Thyroid gland (tissue), 4 donors: ENCODE measurements at regions not wholly inside any gene's neighbourhood (a gene's known extent, or its start where the extent isn't known, plus 50 kb on each side); places are given as distances from the start of the nearest gene placed in this dataset.
"Not testable (repeated sequence)": the region's sequence is repeated elsewhere in the genome, so short reads cannot be mapped to it uniquely, and the experiment has no call there.

Experiments used
- DNase-seq, 2 donors: peaks; one replicate each; pipeline ENCODE4 v3.0.0-alpha.2; 2019
- H3K27ac ChIP-seq, 3 donors: fragments of 200-600 bp; sonication (generic); 1 replicate in 2 of 3; 2 replicates in 1 of 3; pipeline ENCODE4 v1.5.1; 2016 to 2019; ENCODE audit warnings: mild to moderate bottlenecking in 1 of 3, moderate library complexity in 1 of 3
- H3K27me3 ChIP-seq: fragments of 200-600 bp; sonication (generic); one replicate; pipeline ENCODE4 v1.5.1; 2019
- H3K36me3 ChIP-seq, 2 donors: fragments of 200-600 bp; sonication (generic); one replicate each; pipeline ENCODE4 v1.5.1; 2016 to 2019
- H3K4me1 ChIP-seq, 2 donors: fragments of 200-600 bp; sonication (generic); one replicate each; pipeline ENCODE4 v1.5.1; 2017 to 2019
- H3K4me3 ChIP-seq, 3 donors: fragments of 200-600 bp; sonication (generic); replicated peaks in 1 of 3; 1 replicate in 2 of 3; 2 replicates in 1 of 3; pipeline ENCODE4 v1.5.1; 2016; ENCODE audit warnings: mild to moderate bottlenecking in 1 of 3
- H3K9me3 ChIP-seq: fragments of 200-600 bp; sonication (generic); one replicate; pipeline ENCODE4 v1.5.1; 2017
- POLR2A ChIP-seq, 2 donors: fragments of 450-650 bp; IDR thresholded peaks; one replicate each; pipeline ENCODE4 v1.6.1; 2017; ENCODE audit warnings: antibody characterized with exemption in 2 of 2, mild to moderate bottlenecking in 2 of 2, moderate library complexity in 1 of 2
- WGBS, 2 donors: methylation state at CpG; one replicate each; pipeline ENCODE4 v1.1.5; 2017; 5-methylcytosine and 5-hydroxymethylcytosine counted together
- intact Hi-C: fragments of 100-400 bp; cut with DNase I; formaldehyde crosslinking; loops from one replicate; pipeline ENCODE4 v1.15.1; 2023
- TF ChIP-seq, protein P1 (sequence below), 6 experiments: fragments of 200-600 bp in 3 of 6; fragments of 450-650 bp in 3 of 6; sonication (generic) in 3 of 6; IDR thresholded peaks; one replicate each; pipeline ENCODE4 v1.5.1; 2016 to 2019; ENCODE audit warnings: antibody characterized with exemption in 6 of 6, mild to moderate bottlenecking in 2 of 6, inconsistent platforms in 1 of 6, moderate library complexity in 1 of 6

- 86 to 91% methylated on average over 5 of the region's 5 CpGs for WGBS, 2 donors
- intact Hi-C loops, result no loop called here
Measured at GRCh38 chr4:31461421-31461820, 741.3 kb downstream of the PCDH7 start.

GRCh38 chr4:31467781-31468180, 747.6 kb downstream of the PCDH7 start:
- TF ChIP-seq, protein P1, sequence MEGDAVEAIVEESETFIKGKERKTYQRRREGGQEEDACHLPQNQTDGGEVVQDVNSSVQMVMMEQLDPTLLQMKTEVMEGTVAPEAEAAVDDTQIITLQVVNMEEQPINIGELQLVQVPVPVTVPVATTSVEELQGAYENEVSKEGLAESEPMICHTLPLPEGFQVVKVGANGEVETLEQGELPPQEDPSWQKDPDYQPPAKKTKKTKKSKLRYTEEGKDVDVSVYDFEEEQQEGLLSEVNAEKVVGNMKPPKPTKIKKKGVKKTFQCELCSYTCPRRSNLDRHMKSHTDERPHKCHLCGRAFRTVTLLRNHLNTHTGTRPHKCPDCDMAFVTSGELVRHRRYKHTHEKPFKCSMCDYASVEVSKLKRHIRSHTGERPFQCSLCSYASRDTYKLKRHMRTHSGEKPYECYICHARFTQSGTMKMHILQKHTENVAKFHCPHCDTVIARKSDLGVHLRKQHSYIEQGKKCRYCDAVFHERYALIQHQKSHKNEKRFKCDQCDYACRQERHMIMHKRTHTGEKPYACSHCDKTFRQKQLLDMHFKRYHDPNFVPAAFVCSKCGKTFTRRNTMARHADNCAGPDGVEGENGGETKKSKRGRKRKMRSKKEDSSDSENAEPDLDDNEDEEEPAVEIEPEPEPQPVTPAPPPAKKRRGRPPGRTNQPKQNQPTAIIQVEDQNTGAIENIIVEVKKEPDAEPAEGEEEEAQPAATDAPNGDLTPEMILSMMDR (IDR thresholded peaks at IDR 0.05), result no peak
- TF ChIP-seq POLR2A (IDR thresholded peaks at IDR 0.05), result no peak
- intact Hi-C loops, result no loop called here
- H3K9me3 ChIP-seq, result no peaks in the 10 kb centered on the region
- H3K4me1 ChIP-seq, result no peaks in the 10 kb centered on the region
- DNase-seq, result no peak
- no peak overlapping the region for H3K4me3 ChIP-seq
- no peaks in the 10 kb centered on the region for H3K27me3 ChIP-seq
- 76 to 83% methylated on average over 3 of the region's 3 CpGs for WGBS, 2 donors
- no peaks in the 10 kb centered on the region for H3K36me3 ChIP-seq
- H3K27ac ChIP-seq, result no peak overlapping the region

More at GRCh38 chr4:31461421-31461820, 741.3 kb downstream of the PCDH7 start:
- no peaks in the 10 kb centered on the region for H3K9me3 ChIP-seq
- H3K27ac ChIP-seq, result no peak overlapping the region
- H3K36me3 ChIP-seq, result no peaks in the 10 kb centered on the region
- H3K27me3 ChIP-seq, result no peaks in the 10 kb centered on the region
- H3K4me1 ChIP-seq, result peaks cover 5 to 11% of the 10 kb centered on the region in 2 donors
- DNase-seq, result no peak
- TF ChIP-seq POLR2A (IDR thresholded peaks at IDR 0.05), result no peak
- TF ChIP-seq, protein P1 (IDR thresholded peaks at IDR 0.05), result no peak
- no peak overlapping the region for H3K4me3 ChIP-seq

DNA sequence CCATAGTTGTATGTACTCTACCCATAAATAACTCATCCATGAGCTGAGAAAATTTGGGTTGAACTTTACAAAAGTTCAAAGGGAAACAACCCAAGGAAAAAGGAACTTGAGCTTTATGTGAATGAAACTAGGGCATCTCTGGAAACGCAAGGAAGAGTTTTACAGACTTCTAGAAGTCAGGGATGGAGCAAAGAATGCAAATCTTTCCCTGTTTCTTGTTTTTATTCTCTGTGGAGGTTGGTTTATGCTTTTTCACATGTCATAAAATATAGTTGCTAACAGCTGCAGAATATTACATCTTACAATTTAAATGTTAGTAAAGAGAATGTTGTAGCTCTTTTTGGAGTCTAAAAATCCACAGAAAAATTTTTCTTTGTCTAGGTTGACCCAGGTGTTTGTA, 754.1 kb downstream of the PCDH7 start:
- TF ChIP-seq, protein P1 (IDR thresholded peaks at IDR 0.05), result no peak
- TF ChIP-seq POLR2A (IDR thresholded peaks at IDR 0.05), result no peak
- Histone ChIP-seq H3K27ac (no peak overlapping the region), H3K4me1 (no peaks in the 10 kb centered on the region), H3K36me3 (no peaks in the 10 kb centered on the region), H3K27me3 (no peaks in the 10 kb centered on the region), H3K4me3 (no peak overlapping the region), H3K9me3 (no peaks in the 10 kb centered on the region)
- no peak for DNase-seq
- intact Hi-C loops, result no loop called here
- WGBS, 2 donors, result 74 to 80% methylated on average over 1 of the region's 1 CpG

GRCh38 chr4:31482691-31483090, 762.5 kb downstream of the PCDH7 start:
- H3K27me3 ChIP-seq, result no peaks in the 10 kb centered on the region
- TF ChIP-seq, protein P1 (IDR thresholded peaks at IDR 0.05), result no peak
- TF ChIP-seq POLR2A (IDR thresholded peaks at IDR 0.05), result no peak
- WGBS, 2 donors, result 99 to 100% methylated on average over 1 of the region's 1 CpG
- intact Hi-C loops, result no loop called here
- no peak for DNase-seq
- no peaks in the 10 kb centered on the region for H3K4me1 ChIP-seq
- H3K4me3 ChIP-seq, result no peak overlapping the region
- no peaks in the 10 kb centered on the region for H3K36me3 ChIP-seq
- no peak overlapping the region for H3K27ac ChIP-seq
- no peaks in the 10 kb centered on the region for H3K9me3 ChIP-seq

DNA sequence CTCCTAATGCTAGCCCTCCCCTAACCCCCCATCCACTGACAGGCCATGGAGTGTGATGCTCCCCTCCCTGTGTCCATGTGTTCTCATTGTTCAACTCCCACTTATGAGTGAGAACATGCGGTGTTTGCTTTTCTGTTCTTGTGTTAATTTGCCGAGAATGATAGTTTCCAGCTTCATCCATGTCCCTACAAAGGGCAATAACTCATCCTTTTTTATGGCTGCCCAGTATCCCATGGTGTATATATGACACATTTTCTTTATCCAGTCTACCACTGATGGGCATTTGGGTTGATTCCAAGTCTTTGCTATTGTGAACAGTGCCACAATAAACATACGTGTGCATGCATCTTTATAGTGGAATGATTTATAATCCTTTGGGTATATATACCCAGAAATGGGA, 779.0 kb downstream of the PCDH7 start:
- intact Hi-C loops, H3K36me3 ChIP-seq, H3K27me3 ChIP-seq, H3K4me1 ChIP-seq, H3K4me3 ChIP-seq, H3K27ac ChIP-seq, H3K9me3 ChIP-seq, DNase-seq: not testable (repeated sequence)
- WGBS, 2 donors, result 92 to 96% methylated on average over 3 of the region's 3 CpGs

GRCh38 chr4:31516520-31516919, 796.4 kb downstream of the PCDH7 start:
- 85 to 98% methylated on average over 1 of the region's 1 CpG for WGBS, 2 donors
- Histone ChIP-seq H3K4me1 (no peaks in the 10 kb centered on the region), H3K27ac (no peak overlapping the region), H3K4me3 (no peak overlapping the region), H3K27me3 (no peaks in the 10 kb centered on the region), H3K36me3 (no peaks in the 10 kb centered on the region), H3K9me3 (no peaks in the 10 kb centered on the region)
- DNase-seq, result no peak
- no peak for TF ChIP-seq POLR2A (IDR thresholded peaks at IDR 0.05)
- intact Hi-C loops, result no loop called here
